BE2C (cell line): ENCODE measurements at regions not wholly inside any gene's neighbourhood (a gene's known extent, or its start where the extent isn't known, plus 50 kb on each side); places are given as distances from the start of the nearest gene placed in this dataset.

Experiments used
- DNase-seq: peaks from one replicate; pipeline ENCODE4 v3.0.0-alpha.2; 2020
- H3K27me3 ChIP-seq: fragments of 250-450 bp; sonication (Bioruptor Pico); 2 replicates; pipeline ENCODE4 v1.5.1; 2020; ENCODE audit warnings: mild to moderate bottlenecking
- H3K36me3 ChIP-seq: fragments of 250-450 bp; sonication (Bioruptor Pico); 2 replicates; pipeline ENCODE4 v1.5.1; 2020; ENCODE audit warnings: mild to moderate bottlenecking
- H3K4me1 ChIP-seq: fragments of 250-450 bp; sonication (Bioruptor Pico); 2 replicates; pipeline ENCODE4 v1.5.1; 2020
- H3K4me3 ChIP-seq: 2 replicates; pipeline ENCODE4 v1.5.1; 2011; ENCODE audit warnings: low read depth, low read length
- H3K9me3 ChIP-seq: fragments of 250-450 bp; sonication (Bioruptor Pico); 2 replicates; pipeline ENCODE4 v1.5.1; 2020
- CTCF ChIP-seq: IDR thresholded peaks from 2 replicates; pipeline ENCODE4 v1.5.1; 2012; ENCODE audit warnings: mild to moderate bottlenecking, low read depth, low read length

GRCh38 chr16:80417706-80418271, 123.0 kb upstream of the DYNLRB2 start:
- no peaks in the 10 kb centered on the region for H3K36me3 ChIP-seq
- H3K4me1 ChIP-seq = no peaks in the 10 kb centered on the region
- no peaks in the 10 kb centered on the region for H3K27me3 ChIP-seq
- H3K4me3 ChIP-seq = no peak overlapping the region
- DNase-seq = no peak
- TF ChIP-seq CTCF = no peak
- no peaks in the 10 kb centered on the region; the same call in 1 of the 2 replicates for H3K9me3 ChIP-seq

DNA sequence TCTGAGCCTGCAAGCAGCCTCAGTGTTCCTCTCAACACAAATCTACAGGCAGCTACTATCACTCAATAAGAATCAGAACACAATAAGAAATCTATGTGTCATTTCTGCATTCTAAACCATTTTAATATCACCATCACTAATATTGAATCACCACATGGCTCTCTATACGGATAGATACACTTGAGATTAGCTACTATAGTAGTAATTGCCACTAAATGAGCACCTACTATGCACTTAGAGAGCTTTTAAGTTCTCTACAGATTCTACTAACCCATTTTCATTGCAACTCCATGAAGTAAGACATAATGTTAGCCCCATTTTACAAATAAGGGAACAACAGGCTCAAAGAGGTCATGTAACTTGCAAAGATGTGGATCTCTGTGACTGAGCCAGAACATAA, 132.8 kb upstream of the DYNLRB2 start:
- Histone ChIP-seq H3K36me3 (no peaks in the 10 kb centered on the region), H3K4me3 (no peak overlapping the region), H3K27me3 (no peaks in the 10 kb centered on the region), H3K9me3 (no peaks in the 10 kb centered on the region), H3K4me1 (no peaks in the 10 kb centered on the region)
- DNase-seq = no peak
- no peak for TF ChIP-seq CTCF

DNA sequence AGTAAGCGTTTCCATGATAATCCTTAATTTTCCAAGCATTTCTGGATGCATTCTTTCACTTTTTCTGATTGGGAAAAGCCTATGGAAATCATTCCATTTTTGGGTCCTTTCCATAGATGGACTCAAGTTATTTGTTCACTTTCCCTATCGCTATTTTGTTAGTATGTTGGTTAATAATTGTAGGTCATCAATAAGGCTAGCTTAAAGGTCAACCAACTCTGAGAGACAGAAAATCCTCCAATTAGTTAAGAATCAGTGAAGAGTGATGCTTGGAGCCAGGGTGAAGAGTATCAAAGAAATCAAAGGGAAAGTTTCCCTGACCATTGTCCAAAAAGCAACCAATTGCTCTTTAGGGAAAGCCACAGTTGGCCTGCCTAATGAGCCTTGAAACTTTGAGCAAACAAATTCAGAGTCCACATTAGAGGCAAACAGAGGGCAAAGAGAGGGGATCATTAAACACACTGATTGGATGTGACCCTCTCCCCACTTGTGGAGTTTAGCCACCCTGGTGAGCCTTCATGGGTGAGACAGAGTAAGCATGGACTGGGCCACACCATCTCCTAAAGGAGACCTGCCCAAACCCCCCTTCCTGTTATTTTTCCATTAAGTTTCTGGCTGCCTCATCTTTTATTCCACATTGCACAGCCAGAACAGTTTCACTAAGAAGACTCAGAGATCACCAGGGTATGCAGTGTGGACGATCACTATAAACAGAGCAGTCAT, 133.4 kb upstream of the DYNLRB2 start:
- H3K27me3 ChIP-seq = no peaks in the 10 kb centered on the region
- no peaks in the 10 kb centered on the region for H3K36me3 ChIP-seq
- H3K4me1 ChIP-seq = no peaks in the 10 kb centered on the region
- no peaks in the 10 kb centered on the region for H3K9me3 ChIP-seq
- no peak for TF ChIP-seq CTCF
- no peak for DNase-seq
- no peak overlapping the region for H3K4me3 ChIP-seq

DNA sequence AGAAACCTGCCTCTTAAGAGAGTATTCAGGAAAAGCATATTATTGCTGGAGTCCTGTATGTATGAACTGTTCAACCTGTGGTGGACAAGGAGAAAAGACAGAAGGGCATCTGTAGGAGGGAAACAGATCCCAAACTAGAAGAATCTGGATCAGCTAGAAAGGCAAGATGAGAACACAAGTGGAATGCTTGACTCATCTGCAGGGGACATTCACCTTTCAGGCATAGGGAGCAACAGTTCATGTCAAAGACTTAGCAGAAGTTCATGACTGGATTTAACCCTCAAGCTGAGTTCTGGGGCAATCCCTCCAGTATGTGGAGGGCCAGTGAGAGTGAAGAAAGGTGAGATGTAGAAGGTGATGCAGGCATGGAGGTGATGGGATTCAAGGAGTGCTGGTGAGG, 135.9 kb upstream of the DYNLRB2 start:
- no peaks in the 10 kb centered on the region for H3K36me3 ChIP-seq
- TF ChIP-seq CTCF = no peak
- no peaks in the 10 kb centered on the region for H3K4me1 ChIP-seq
- H3K9me3 ChIP-seq = no peaks in the 10 kb centered on the region; the same call in 1 of the 2 replicates
- no peaks in the 10 kb centered on the region for H3K27me3 ChIP-seq
- DNase-seq = no peak
- H3K4me3 ChIP-seq = no peak overlapping the region

DNA sequence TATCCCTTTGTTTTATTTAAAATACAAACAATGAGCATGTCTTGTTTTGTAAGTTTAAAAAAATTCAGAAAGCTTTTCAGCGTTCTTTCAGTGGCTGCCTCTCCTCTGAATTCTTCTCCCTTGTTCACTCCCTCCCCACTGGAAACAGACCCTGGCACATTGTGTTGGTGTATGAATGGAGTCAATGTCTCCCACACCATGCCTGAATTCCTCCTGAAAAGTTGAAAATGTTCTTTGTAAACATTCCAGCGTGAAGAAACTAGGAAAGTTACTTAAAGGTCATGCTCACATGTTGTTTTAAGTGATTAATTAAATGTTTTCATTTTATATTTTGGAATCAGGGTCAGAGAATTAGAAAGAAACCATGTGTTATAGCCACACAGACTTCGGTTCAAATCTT, 136.9 kb upstream of the DYNLRB2 start:
- TF ChIP-seq CTCF = no peak
- no peak overlapping the region for H3K4me3 ChIP-seq
- no peaks in the 10 kb centered on the region for H3K4me1 ChIP-seq
- DNase-seq = no peak
- no peaks in the 10 kb centered on the region for H3K36me3 ChIP-seq
- no peaks in the 10 kb centered on the region; the same call in 1 of the 2 replicates for H3K9me3 ChIP-seq
- H3K27me3 ChIP-seq = no peaks in the 10 kb centered on the region

- Histone ChIP-seq H3K36me3 (no peaks in the 10 kb centered on the region), H3K4me1 (no peaks in the 10 kb centered on the region), H3K4me3 (no peak overlapping the region), H3K9me3 (no peaks in the 10 kb centered on the region; the same call in 1 of the 2 replicates), H3K27me3 (no peaks in the 10 kb centered on the region)
- DNase-seq = no peak
- TF ChIP-seq CTCF = no peak
Observed at GRCh38 chr16:80390871-80391489, 149.8 kb upstream of the DYNLRB2 start.
